Activated CD8-positive, alpha-beta memory T cell treated with anti-CD3 and anti-CD28 coated beads, Interleukin-2, amount 50 U/mL, for 1 hour (primary cell): ENCODE measurements at regions not wholly inside any gene's neighbourhood (a gene's known extent, or its start where the extent isn't known, plus 50 kb on each side); places are given as distances from the start of the nearest gene placed in this dataset.
"Not testable (repeated sequence)": the region's sequence is repeated elsewhere in the genome, so short reads cannot be mapped to it uniquely, and the experiment has no call there.

Experiments
- DNase-seq: peaks from one replicate; pipeline ENCODE4 v3.0.0-alpha.2; 2020; ENCODE audit errors: extremely low read depth

- DNase-seq = no peak
Measured at GRCh38 chr7:130943981-130944380, 210.0 kb upstream of the KLF14 start.

- DNase-seq = no peak
Measured at GRCh38 chr7:130944997-130945396, 211.0 kb upstream of the KLF14 start.

- DNase-seq = no peak
Measured at GRCh38 chr7:130945411-130945811, 211.4 kb upstream of the KLF14 start.

GRCh38 chr7:130946114-130946513, 212.1 kb upstream of the KLF14 start:
- no peak for DNase-seq

GRCh38 chr7:130947792-130948580, 214.0 kb upstream of the KLF14 start:
- no peak for DNase-seq

GRCh38 chr7:130948822-130949221, 214.8 kb upstream of the KLF14 start:
- DNase-seq = no peak

GRCh38 chr7:130949550-130949949, 215.5 kb upstream of the KLF14 start:
- DNase-seq = no peak

GRCh38 chr7:130950054-130950453, 216.0 kb upstream of the KLF14 start:
- DNase-seq = no peak

GRCh38 chr7:130950741-130951140, 216.7 kb upstream of the KLF14 start:
- no peak for DNase-seq

- no peak for DNase-seq
Measured at GRCh38 chr7:130951303-130951975, 217.4 kb upstream of the KLF14 start.

- DNase-seq = no peak
Measured at GRCh38 chr7:130951976-130952876, 218.2 kb upstream of the KLF14 start.

- no peak for DNase-seq
Measured at GRCh38 chr7:130953196-130953595, 219.2 kb upstream of the KLF14 start.

GRCh38 chr7:130954918-130955564, 221.0 kb upstream of the KLF14 start:
- no peak for DNase-seq

- no peak for DNase-seq
Measured at GRCh38 chr7:130955565-130955919, 221.5 kb upstream of the KLF14 start.

GRCh38 chr7:130956417-130957136, 222.6 kb upstream of the KLF14 start:
- DNase-seq = no peak

GRCh38 chr7:130957137-130957513, 223.1 kb upstream of the KLF14 start:
- DNase-seq = no peak

- DNase-seq = not testable (repeated sequence)
Measured at GRCh38 chr7:130957722-130958435, 223.9 kb upstream of the KLF14 start.

GRCh38 chr7:130958846-130959245, 224.8 kb upstream of the KLF14 start:
- no peak for DNase-seq

- DNase-seq = no peak
Measured at GRCh38 chr7:130959743-130960207, 225.8 kb upstream of the KLF14 start.

- no peak for DNase-seq
Measured at GRCh38 chr7:130960208-130960988, 226.4 kb upstream of the KLF14 start.
